Midbrain (tissue), 1 donor: ENCODE measurements at regions not wholly inside any gene's neighbourhood (a gene's known extent, or its start where the extent isn't known, plus 50 kb on each side); places are given as distances from the start of the nearest gene placed in this dataset.
A peak's percentile ranks its signal among the peaks of the same experiment; 100 is the strongest.
"Not testable (repeated sequence)": the region's sequence is repeated elsewhere in the genome, so short reads cannot be mapped to it uniquely, and the experiment has no call there.

Source experiments
- DNase-seq: peaks from one replicate; lab custom pipeline; 2025; lab: John Stamatoyannopoulos, UW

DNA sequence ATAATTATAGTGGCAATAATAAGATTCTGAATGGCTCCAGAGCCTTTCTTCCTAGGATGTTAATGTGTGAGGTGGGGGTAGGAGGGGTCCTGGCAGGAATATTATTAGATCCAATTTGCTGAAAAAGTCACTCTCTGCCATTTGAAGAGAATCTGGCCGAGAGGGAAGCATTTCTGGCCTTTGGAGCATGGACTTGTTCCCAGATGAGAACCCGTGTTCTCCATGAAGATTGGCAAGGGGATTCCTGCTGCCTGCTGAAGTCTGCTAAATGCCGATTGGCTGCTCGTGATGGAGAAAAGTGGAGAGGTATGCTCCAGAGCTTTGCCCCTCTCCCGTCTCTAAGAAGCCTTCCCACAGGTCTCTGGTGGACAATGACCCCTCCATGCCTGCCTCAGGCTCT is 135.6 kb downstream of the TRIM43 start:
- peak; percentile 31 for DNase-seq

DNA sequence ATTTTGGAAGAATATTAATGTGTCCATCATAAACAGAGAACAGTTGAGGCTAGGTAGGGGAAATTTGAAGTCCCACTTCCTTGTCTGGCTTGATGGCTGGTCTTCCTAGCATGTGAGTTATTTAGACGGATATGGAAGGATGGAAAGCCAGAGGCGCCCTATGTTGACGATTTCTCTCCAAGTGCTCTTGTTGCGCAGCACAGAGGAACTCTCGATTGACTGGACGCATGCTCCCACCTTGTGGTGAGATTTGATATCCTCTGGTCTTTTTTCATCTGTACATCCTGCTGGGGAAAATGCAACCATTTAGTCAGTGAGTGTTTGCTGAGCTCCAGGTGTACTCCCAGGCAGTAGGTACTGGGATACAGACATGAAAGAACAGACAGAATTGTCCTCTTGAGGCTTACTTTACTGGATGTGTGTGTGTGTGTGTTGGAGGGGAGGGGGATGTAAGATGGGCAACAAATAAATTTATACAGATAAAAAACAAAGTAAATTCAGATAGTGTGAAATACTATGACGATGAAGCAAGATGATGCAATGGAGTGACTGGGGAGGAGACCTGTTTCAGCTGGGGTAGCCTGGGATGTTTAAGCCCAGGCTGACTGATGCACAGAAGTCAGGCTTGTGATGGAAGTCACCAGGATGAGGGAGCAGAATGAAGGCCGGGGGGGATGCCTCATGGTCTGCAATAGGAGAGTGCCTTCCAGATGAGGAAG is 137.2 kb downstream of the TRIM43 start:
- DNase-seq, result peak; percentile 88

DNA sequence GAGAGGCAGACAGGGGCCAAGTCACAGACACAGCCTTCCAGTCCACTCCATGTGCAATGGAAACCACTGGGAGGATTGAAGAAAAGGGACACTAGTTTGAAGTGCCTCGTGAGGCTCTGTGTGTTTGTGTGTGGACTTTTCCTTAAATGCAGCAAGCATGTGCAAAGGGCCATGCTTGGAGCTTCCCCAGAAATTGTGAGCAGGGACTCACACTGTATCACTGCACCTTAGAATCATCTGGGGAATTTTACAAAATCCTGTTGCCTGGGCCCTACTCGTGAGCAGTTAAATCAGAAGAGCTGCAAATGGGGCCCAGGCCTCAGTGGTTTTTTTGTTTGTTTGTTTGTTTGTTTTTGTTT is 137.8 kb downstream of the TRIM43 start:
- no peak for DNase-seq

DNA sequence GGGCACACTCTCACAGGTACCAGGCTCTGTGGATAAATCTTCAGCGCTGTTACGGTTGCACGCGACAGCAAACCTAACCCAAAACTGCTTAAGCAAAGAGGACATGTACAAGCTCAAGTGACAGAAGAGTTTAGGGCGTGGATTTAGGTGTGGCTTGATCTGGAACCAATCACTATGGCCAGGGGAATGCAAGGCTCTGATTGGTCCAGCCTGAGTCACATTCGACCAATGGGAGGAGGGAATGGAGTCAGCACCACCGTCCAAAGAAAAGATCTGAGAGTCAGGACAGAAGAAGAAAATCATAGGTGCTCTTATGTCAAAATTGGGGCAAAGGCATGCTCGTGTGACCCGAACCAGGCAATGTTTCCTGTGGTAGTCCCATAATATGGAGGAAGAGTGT is 139.0 kb downstream of the TRIM43 start:
- DNase-seq, result no peak

DNA sequence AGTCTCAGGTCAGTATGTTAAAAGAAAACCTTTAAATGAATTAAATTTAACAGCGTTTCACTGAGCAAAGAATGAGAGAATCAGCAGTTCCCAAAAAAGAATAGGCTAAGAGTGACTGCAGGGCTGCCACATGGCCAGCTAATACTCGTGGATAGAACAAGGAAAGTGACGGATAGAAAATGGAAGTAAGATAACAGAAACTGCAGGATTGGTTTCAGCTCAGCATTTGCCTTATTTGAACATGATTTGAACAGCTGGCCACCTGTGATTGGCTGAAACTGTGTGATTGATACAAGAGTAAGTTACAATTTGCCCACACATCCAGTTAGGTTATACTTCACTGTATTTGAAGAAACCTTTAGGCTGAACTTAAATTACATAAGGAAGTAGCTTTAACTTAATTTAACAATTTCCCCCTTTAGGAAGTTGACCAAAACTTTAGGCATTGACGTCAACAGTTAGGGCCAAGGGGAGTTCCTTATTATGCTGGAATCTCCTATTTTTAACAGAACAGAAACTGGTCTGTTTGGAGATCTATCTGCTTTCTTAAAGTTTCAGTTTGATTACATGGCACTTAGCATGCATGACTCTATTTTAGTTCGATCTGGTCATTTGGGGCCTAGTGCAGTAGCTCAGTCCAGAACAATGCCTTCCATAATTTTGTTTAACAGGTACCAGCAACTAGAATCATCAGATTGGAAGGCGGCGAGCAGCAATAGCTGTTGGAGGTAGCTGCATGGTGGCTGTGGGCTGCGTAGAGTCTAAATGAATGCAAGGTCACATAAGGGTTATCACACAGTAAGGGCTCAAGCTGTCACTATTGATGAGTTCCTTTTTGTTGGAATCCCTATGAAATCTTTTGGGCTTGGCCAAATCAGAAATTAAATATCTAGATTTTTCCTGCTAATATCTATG is 143.4 kb downstream of the TRIM43 start:
- DNase-seq, result peak; percentile 1

DNA sequence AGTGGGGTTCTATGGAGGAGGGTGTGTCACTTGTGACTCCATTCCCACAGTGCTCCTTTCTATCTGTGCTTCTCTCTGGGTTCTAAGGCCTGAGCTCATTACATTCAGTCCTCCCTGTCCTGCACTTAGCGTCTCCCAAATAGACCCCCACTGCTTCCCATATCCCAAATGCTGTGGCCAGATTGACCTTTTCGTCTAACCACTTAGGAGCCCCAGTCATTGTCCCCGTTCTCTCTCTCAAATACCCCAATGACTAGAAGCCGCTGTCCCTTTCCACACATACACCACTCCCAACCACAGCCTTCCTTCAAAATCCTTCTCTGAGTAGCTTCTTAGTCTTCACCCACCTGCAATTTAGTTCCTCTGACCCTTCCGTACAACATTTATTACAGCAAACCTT is 146.5 kb downstream of the TRIM43 start:
- DNase-seq, result no peak

DNA sequence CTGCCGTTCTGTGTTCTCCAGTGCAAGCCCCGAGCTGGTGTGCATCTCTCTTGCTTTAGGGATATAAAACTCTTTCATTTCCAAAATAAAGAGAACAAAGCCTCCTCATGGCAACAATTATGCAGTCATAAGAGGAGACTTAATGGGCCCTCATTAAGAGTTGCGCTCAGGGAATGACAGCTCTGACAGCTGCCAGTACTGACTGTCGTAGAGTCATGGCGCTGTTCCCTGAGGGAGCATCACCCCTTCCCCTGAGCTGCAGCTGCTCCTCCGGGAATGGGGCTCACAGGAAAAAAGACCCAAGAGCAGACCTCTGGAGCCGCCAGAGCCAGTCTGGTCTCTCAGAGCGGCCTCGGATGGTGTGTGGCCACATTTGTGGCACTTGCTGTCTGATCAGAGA is 160.3 kb downstream of the TRIM43 start:
- not testable (repeated sequence) for DNase-seq

DNA sequence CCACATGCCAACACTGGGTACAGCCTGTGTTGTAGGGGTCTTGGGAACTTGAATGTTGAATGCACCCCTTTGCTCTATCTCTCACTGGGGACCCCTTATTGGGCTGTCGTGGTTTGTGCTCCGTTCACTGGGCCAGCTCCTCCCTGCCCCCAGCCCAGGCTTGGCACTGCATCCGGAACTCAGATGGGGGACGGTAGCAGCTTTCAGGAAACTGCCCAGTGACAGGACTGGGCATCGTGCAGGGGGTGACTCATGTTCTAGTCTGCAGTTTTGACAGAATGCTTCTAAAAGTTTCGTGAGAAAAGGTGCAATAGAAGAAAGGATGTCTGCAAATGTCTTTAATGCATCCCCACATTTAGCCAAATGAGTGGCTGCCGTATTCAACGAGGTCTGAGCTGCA is 162.0 kb downstream of the TRIM43 start:
- not testable (repeated sequence) for DNase-seq

DNA sequence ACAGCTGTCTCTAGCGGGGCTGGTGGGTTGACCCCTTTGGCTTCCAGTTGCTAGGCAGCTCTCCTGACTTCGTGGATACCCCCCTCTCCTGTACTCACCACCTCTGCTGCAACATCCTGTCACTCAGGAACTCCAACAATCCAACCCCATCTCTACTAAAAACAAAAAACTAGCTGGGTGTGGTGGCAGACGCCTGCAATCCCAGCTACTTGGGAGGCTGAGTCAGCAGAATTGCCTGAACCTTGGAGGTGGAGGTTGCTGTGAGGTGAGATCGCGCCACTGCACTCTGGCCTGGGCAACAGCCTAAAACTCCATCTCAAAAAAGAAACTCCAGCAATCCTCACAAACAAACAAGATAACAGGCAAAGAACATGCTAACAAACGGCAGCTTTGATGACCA is 162.4 kb downstream of the TRIM43 start:
- DNase-seq, result not testable (repeated sequence)

DNA sequence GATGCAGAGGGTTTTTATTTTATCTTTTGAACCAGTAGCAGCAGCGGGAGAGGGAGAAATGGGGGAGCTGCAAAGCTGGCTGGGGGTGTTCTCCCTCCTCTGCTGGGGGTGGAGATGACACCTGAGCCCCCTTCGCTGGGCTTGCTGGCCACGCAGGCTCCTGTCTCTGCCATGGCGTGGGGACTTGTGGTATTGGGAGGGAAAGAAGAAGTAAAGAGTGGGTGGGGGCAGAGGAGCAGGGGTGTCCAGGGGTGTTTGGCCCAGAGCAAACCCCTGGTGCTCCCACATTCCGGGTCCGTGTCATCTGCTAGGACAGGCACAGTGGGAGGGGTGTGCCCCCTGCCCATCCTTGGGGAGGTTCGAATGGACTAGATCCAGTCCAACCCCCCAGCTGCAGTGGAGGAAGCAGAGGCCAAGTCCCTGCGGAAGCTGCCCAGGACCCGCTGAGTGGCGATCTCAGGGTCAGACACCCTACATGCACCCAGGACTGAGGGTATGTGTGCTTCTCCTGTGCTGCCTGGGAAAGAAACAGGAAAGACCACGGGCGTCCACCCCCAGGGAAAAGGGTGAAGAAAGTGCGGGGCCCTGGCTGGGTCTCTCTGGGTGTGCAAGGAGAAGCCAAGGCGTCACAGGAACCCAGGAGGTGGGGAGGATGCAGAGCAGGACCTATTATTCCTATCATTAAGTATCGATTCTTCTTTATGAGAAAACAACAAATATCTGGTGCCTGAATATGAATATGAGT is 163.2 kb downstream of the TRIM43 start:
- DNase-seq, result not testable (repeated sequence)

DNA sequence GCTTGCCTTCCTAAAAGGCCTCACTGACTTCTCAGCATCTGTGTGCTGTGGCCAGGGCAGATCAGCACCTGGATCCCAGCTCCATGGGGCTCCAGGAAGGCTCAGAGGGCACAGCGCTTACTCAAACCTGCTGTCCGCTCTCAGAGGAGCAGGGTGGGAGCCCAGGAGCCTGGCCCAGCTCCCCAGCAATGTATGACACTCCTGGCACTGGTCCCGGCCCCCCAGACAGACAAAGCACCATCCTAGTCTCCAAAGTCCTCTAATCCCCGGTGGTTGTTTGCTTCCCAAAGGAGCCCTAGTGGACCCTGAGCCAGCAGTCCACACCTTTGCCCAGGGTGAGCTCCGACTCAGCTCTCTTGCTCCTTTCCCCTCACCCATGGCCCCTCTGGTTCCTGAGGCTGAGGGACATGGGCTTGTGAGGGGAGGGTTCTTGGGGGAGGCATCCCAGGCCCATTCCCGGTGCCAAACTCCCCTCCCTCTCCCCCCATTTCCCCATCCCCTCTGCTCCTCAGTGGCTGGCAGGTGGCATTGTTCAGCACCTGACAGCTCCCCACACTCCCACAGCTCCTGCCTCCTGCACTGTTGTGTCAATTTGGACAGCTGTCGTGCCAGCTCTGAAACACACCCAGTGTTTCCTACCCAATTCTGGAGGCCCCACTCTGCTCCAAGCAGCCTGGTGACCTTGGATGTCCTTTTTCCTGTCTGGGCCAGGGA is 164.3 kb downstream of the TRIM43 start:
- not testable (repeated sequence) for DNase-seq

DNA sequence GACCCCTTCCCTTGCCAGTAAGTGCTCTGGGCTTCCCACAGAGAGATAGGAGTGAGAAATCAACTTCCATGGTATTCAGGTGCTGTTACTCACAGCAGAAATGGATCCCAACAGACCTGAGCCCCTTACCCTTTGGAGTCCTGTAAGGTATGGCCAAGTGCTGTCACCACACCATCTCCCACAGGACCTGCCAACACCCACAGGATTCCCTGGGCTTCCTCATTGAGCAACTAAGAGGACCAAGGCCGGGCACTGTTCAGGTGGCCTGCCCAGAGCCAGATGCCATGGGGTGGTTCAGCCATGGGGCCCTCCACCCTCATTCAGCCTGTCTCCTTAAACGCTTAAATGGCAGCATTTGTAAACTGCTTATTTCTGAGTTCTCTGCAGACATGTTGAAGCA is 166.2 kb downstream of the TRIM43 start:
- no peak for DNase-seq

DNA sequence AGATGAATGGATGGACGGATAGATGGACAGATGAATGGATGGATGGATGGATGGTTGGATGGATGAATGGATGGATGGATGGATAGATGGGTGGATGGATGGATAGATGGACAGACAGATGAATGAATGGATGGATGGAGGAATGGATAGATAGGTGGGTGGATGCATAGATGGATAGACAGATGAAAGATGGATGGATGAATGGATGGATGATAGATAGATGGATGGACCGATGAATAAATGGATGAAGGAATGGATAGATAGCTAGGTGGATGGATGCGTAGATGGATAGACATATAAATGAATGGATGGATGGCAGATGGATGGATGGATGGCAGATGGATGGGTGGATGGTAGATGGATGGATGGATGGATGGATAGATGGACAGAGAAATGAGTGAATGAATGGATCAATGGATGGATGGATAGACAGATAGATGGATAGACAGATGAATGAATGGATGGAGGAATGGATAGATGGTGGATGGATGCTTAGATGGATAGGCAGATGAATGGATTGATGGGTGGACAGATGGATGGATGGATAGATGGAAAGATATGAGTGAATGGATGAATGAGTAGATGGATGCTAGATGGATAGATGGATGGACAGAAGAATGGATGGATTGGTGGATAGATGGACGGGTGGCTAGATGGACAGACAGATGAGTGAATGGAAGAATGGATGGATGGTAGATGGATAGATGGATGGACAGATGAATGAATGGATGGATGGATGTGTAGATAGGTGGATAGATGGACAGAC is 167.9 kb downstream of the TRIM43 start:
- DNase-seq, result no peak

DNA sequence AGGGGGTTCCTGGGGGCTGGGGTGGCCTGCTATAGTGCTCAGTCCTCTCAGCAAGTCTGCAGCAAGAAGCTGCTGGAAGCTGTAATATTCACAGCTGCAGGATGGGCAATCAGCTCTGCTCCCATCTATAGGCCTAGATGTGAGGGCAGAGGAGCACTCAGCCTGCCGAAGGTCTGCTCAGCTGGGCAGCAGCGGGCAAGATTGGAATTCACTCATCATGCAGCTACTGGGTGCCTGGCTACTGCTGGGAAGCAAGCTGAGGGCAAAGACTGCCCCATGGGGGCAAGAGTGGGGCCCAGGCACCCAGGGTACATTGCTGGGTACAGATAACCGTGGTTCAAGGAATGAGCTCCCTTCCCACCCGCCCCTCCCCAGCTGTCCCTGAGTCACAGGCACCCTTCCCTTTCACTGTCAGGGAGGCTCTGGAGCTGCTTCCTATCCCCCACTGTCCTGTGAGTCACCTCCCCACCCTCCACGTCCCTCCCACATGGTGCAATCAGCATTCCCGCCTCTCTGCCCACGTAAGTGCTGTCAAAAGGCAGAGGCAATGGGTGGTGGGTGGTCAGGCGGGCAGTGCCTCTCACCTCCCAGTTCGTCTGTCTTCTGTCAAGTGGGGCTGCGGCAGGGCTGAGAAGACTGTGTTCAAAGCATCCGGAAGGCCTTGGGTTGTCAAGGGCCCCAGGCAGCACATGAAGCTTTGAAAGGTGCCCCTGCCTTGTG is 169.2 kb downstream of the TRIM43 start:
- no peak for DNase-seq

DNA sequence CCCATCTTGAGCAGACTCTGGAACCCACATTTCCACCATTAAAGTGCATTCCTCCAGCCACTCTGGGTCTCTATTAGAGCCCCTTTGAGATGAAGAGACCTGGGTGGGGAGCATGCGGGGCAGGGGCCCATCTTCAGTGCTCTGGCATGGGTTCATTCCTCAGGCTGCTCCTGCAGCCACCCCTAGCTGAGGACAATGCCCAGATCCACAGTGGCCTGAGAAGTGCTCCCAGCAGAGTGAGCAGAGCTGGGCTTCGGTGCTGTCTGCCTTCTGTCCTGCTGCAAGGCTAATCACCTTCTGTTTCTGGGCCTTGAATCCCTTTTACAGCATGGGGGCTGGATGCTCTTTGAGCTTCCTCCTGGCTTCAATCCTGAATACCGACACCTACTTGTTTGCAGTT is 169.8 kb downstream of the TRIM43 start:
- DNase-seq, result no peak

DNA sequence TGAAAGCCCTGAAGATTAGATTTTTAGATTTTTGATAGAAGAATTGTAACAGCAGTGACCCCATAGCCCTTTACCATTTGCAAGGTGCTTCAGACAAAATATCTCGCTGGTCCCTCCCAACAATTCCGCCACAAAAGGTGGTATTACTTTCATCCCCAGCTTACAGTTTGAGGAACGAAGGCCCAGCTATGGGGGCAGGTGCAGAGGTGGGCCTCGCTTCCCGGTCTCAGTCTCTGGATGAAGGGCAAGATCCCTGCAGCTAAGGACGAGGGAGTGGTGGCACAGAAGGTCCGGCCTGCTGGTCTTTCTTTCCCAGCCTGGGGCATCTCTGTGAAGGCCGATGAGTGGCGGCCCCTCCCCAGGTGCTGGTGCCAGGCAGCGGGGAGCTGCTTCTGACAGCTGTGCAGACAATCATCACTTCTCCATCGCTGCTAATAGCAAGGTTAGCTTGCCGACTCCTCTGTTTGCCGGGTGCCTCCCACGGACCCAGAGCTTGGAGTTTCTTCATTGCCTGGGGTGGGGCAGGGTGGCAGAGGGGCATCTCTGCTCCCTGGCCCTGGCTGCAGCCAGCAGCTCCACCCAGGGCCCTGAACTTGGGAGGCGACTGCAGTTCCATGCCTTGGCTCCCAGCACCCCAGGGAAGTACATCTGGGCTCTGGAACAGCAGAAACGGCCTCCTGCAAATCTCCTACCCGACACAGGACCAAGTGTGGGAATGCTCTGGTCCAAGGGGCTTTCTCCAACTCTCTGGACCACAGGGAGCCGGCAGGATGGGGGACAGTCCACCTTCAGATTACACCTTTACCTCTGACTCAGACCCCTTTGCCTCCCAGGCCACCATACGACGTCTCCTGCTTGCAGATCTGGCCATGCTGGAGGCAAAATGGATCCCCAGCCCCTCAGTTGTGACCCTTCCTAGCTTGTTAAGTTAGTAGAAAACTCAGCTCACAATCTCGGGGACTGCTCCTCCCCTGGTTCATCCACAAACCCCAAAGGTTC is 170.5 kb downstream of the TRIM43 start:
- DNase-seq, result not testable (repeated sequence)

DNA sequence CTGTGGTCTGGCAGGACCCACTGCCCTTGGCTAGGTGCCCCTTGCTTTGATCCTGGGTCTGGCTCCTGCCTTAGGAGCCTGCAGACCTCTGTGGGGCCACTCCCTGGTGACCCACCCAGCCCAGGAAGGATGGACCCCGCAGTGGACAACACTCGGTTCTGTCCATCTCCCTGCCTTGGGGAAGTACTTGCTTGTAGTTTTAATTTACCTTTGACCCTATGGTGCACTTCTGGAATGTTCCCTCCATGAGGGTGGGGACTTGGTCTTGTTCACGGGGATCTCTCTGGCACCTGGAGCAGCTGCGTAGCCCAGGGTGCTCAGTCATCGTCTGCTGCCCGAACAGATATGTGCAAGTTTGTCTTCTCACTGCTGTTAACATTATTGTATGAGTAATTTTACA is 171.3 kb downstream of the TRIM43 start:
- not testable (repeated sequence) for DNase-seq

DNA sequence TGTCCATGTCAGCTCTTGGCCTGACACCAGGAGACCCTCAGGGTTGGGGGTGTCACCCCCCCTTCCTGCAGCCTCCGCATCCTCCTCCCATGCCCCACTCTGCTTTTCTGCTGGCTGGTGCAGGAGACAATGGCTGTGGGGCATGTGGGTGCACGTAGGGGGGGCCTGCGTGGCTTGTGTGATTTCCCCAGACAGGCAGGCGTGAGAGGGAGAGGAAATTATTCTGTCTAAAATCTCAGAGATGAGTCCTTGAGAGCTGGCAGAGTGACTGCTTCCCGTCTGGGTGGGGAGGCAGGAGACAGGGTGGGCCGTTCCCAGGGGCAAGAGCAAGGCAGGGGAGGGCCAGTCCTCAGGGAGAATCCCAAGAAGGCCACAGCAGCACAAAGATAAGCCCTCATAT is 173.2 kb downstream of the TRIM43 start:
- not testable (repeated sequence) for DNase-seq
